SK-N-SH (cell line): ENCODE measurements at regions not wholly inside any gene's neighbourhood (a gene's known extent, or its start where the extent isn't known, plus 50 kb on each side); places are given as distances from the start of the nearest gene placed in this dataset.

Experiments used
- CTCF ChIA-PET: fragments of 300-600, 350-600 bp; formaldehyde crosslinking; extraction: SDS; loops from one replicate; lab custom pipeline; 2021; lab: Yijun Ruan, JAX
- POLR2A ChIA-PET: fragments of 350-600 bp; sonication (Branson Sonifier 250); formaldehyde crosslinking; extraction: SDS; loops from one replicate; lab custom pipeline; 2020; ENCODE audit warnings: antibody characterized with exemption, inconsistent platforms; lab: Yijun Ruan, JAX
- DNase-seq: peaks from one replicate; pipeline ENCODE4 v3.0.0; 2012
- H2AFZ ChIP-seq: fragments of 200-600 bp; sonication (generic); 2 replicates; pipeline ENCODE4 v1.8.1; 2016; ENCODE audit warnings: antibody characterized with exemption, mild to moderate bottlenecking, low read depth
- H3F3A ChIP-seq: fragments of 200-600 bp; sonication (generic); replicated peaks from 2 replicates; pipeline ENCODE3; 2016; ENCODE audit warnings: antibody characterized with exemption, mild to moderate bottlenecking; ENCODE audit not compliant: insufficient read depth
- H3K27ac ChIP-seq, 2 experiments: fragments of 200-500 bp in 1 of 2; fragments of 200-600 bp in 1 of 2; sonication (Bioruptor generic) in 1 of 2; sonication (generic), shearing (Covaris generic) in 1 of 2; 2 replicates each; pipeline versions ENCODE4 v1.5.1 to v1.6.1; 2014 to 2016; ENCODE audit warnings: low read depth in 2 of 2, inconsistent platforms in 1 of 2, low read length in 1 of 2, mild to moderate bottlenecking in 1 of 2, mixed read lengths in 1 of 2
- H3K27me3 ChIP-seq: fragments of 200-600 bp; sonication (generic), shearing (Covaris generic); 2 replicates; pipeline ENCODE4 v1.6.1; 2016; ENCODE audit warnings: mixed run types; ENCODE audit not compliant: insufficient read depth
- H3K36me3 ChIP-seq, 2 experiments: fragments of 200-500 bp in 1 of 2; fragments of 200-600 bp in 1 of 2; sonication (Bioruptor generic) in 1 of 2; sonication (generic) in 1 of 2; replicated peaks in 1 of 2; 2 replicates each; pipeline versions ENCODE3 to v1.5.1; 2014 to 2016; ENCODE audit warnings: low read length in 1 of 2, mild to moderate bottlenecking in 1 of 2; ENCODE audit not compliant: insufficient read depth in 2 of 2, control insufficient read depth in 1 of 2
- H3K4me1 ChIP-seq, 2 experiments: fragments of 200-500 bp in 1 of 2; fragments of 200-600 bp in 1 of 2; sonication (Bioruptor generic) in 1 of 2; sonication (generic), shearing (Covaris generic) in 1 of 2; 2 replicates each; pipeline versions ENCODE4 v1.5.1 to v1.6.1; 2014 to 2016; ENCODE audit warnings: low read depth in 1 of 2, low read length in 1 of 2, mixed run types in 1 of 2; ENCODE audit not compliant: insufficient read depth in 2 of 2, control insufficient read depth in 1 of 2
- H3K4me2 ChIP-seq: fragments of 200-600 bp; sonication (generic), shearing (Covaris generic); 2 replicates; pipeline ENCODE4 v1.6.1; 2017; ENCODE audit warnings: mixed run types
- H3K4me3 ChIP-seq, 2 experiments: fragments of 200-500 bp in 1 of 2; fragments of 200-600 bp in 1 of 2; sonication (Bioruptor generic) in 1 of 2; sonication (generic), shearing (Covaris generic) in 1 of 2; 2 replicates each; pipeline versions ENCODE4 v1.5.1 to v1.8.1; 2014 to 2016; ENCODE audit warnings: low read depth in 2 of 2, inconsistent platforms in 1 of 2, low read length in 1 of 2, mild to moderate bottlenecking in 1 of 2, mixed read lengths in 1 of 2, moderate library complexity in 1 of 2
- H3K79me2 ChIP-seq: fragments of 200-600 bp; sonication (generic); 2 replicates; pipeline ENCODE4 v1.8.1; 2017; ENCODE audit warnings: mild to moderate bottlenecking; ENCODE audit not compliant: insufficient read depth
- H3K9ac ChIP-seq: fragments of 200-600 bp; sonication (generic); 2 replicates; pipeline ENCODE4 v1.6.1; 2017; ENCODE audit warnings: mixed run types
- H3K9me2 ChIP-seq: fragments of 200-600 bp; sonication (generic); 2 replicates; pipeline ENCODE4 v1.6.1; 2017; ENCODE audit warnings: mixed run types
- H3K9me3 ChIP-seq: fragments of 200-600 bp; sonication (generic); 2 replicates; pipeline ENCODE4 v1.6.1; 2017; ENCODE audit warnings: mixed run types, mild to moderate bottlenecking, moderate library complexity
- H4K20me1 ChIP-seq: fragments of 200-600 bp; sonication (generic); 2 replicates; pipeline ENCODE4 v1.6.1; 2017; ENCODE audit warnings: mild to moderate bottlenecking, mixed run types; ENCODE audit not compliant: insufficient read depth
- CHD2 ChIP-seq: fragments of 150-350 bp; IDR thresholded peaks from 2 replicates; pipeline ENCODE4 v1.6.1; 2018; ENCODE audit warnings: low read length; ENCODE audit not compliant: partially characterized antibody
- ELF1 ChIP-seq: IDR thresholded peaks from 2 replicates; pipeline ENCODE4 v1.4.0; 2012
- EZH2phosphoT487 ChIP-seq: fragments of 200-600 bp; sonication (generic); IDR thresholded peaks from 2 replicates; pipeline ENCODE4 v1.6.1; 2017; ENCODE audit warnings: low read depth, mixed run types, mild to moderate bottlenecking, antibody characterized with exemption, moderate library complexity, borderline replicate concordance
- FOXJ3 ChIP-seq: sonication (generic); formaldehyde crosslinking; IDR thresholded peaks from 2 replicates; pipeline ENCODE4 v1.5.1; 2020; ENCODE audit warnings: mild to moderate bottlenecking, missing genetic modification reagents
- GABPA ChIP-seq: IDR thresholded peaks from 2 replicates; pipeline ENCODE4 v1.4.0; 2012; ENCODE audit warnings: low read depth, mild to moderate bottlenecking
- GATA2 ChIP-seq: sonication (generic); formaldehyde crosslinking; IDR thresholded peaks from 2 replicates; pipeline ENCODE4 v1.5.0; 2020; ENCODE audit warnings: mild to moderate bottlenecking, missing genetic modification reagents
- IRF3 ChIP-seq: fragments of 150-350 bp; IDR thresholded peaks from 2 replicates; pipeline ENCODE4 v1.6.1; 2016; ENCODE audit warnings: mild to moderate bottlenecking, low read depth, low read length
- MAX ChIP-seq: IDR thresholded peaks from 2 replicates; pipeline ENCODE4 v1.4.0; 2012; ENCODE audit warnings: low read depth
- MXI1 ChIP-seq: IDR thresholded peaks from 2 replicates; pipeline ENCODE4 v1.6.1; 2012; ENCODE audit warnings: mild to moderate bottlenecking, low read depth, low read length, improper control_type of control experiment
- NRF1 ChIP-seq: IDR thresholded peaks from 2 replicates; pipeline ENCODE4 v1.6.1; 2012; ENCODE audit warnings: low read depth, mild to moderate bottlenecking, low read length
- PBX3 ChIP-seq: IDR thresholded peaks from 2 replicates; pipeline ENCODE4; 2012
- POLR2AphosphoS5 ChIP-seq: IDR thresholded peaks from 2 replicates; pipeline ENCODE4 v1.6.1; 2012; ENCODE audit warnings: low read depth, low read length
- RAD21 ChIP-seq: IDR thresholded peaks from 2 replicates; pipeline ENCODE4 v1.6.1; 2012; ENCODE audit warnings: mild to moderate bottlenecking, low read length
- RFX5 ChIP-seq: IDR thresholded peaks from 2 replicates; pipeline ENCODE4 v1.6.1; 2012; ENCODE audit warnings: mild to moderate bottlenecking, improper control_type of control experiment, low read length
- TAF1 ChIP-seq: IDR thresholded peaks from 2 replicates; pipeline ENCODE4 v1.6.1; 2012; ENCODE audit warnings: low read depth, mild to moderate bottlenecking, low read length, moderate library complexity, borderline replicate concordance
- TEAD4 ChIP-seq: IDR thresholded peaks from 2 replicates; pipeline ENCODE4 v1.4.0; 2012; ENCODE audit warnings: mild to moderate bottlenecking, borderline replicate concordance; ENCODE audit not compliant: insufficient read depth
- ZBTB33 ChIP-seq: IDR thresholded peaks from 2 replicates; pipeline ENCODE4 v1.4.0; 2012; ENCODE audit warnings: low read depth, borderline replicate concordance
- WGBS: methylation state at CpG from one replicate; pipeline ENCODE4 v1.1.6; 2017; ENCODE audit warnings: low lambda C conversion rate; 5-methylcytosine and 5-hydroxymethylcytosine counted together

- TF ChIP-seq TEAD4 (no peak), GATA2 (CRISPR knock-in tag) (no peak), MXI1 (no peak), GABPA (no peak), ELF1 (no peak), CHD2 (no peak), IRF3 (no peak), RFX5 (no peak)
- TF ChIP-seq, all 33 proteins: peak for 0
Measured at GRCh38 chr1:104592926-104593325, 843.2 kb downstream of the AMY1C start (continued).

GRCh38 chr1:104593413-104594187 is 843.9 kb downstream of the AMY1C start:
- POLR2A ChIA-PET, result no interaction called here
- Histone ChIP-seq H2AFZ (no peak overlapping the region), H3K4me3 (no peak overlapping the region), H3K79me2 (no peaks in the 10 kb centered on the region), H3K27me3 (no peaks in the 10 kb centered on the region), H3K9ac (no peak overlapping the region), H3K4me2 (no peak overlapping the region), H3K4me1 (no peaks in the 10 kb centered on the region), H3K9me3 (no peaks in the 10 kb centered on the region), H3K9me2 (no peaks in the 10 kb centered on the region), H3K36me3 (no peaks in the 10 kb centered on the region), H4K20me1 (no peaks in the 10 kb centered on the region), H3K27ac (no peak overlapping the region), H3F3A (no peaks in the 10 kb centered on the region)
- no peak for DNase-seq
- TF ChIP-seq NRF1 (no peak), RAD21 (no peak), FOXJ3 (CRISPR knock-in tag) (no peak), MAX (no peak), RFX5 (no peak), MXI1 (no peak), ZBTB33 (no peak), EZH2phosphoT487 (no peak), POLR2AphosphoS5 (no peak), IRF3 (no peak), GABPA (no peak), TEAD4 (no peak), TAF1 (no peak), PBX3 (no peak), GATA2 (CRISPR knock-in tag) (no peak)
- WGBS, result 15% methylated on average over 4 of the region's 4 CpGs
- CTCF ChIA-PET, result no interaction called here
